ENCODE measurements at regions not wholly inside any gene's neighbourhood (a gene's known extent, or its start where the extent isn't known, plus 50 kb on each side); places are given as distances from the start of the nearest gene placed in this dataset.
"Not testable (repeated sequence)": the region's sequence is repeated elsewhere in the genome, so short reads cannot be mapped to it uniquely, and the experiment has no call there.

GRCh38 chr6:170193326-170193821 lies 97.5 kb downstream of the DLL1 start:
- DNase-seq (ENCODE audit: low spot score): no peak

- DNase-seq (ENCODE audit: low spot score): no peak
These were observed 98.0 kb downstream of the DLL1 start for GRCh38 chr6:170192905-170193304.

- not testable (repeated sequence) for DNase-seq (ENCODE audit: low spot score)
These were observed 98.8 kb downstream of the DLL1 start for GRCh38 chr6:170192101-170192500.

GRCh38 chr6:170190046-170190445 lies 100.8 kb downstream of the DLL1 start:
- DNase-seq (ENCODE audit: low spot score): no peak

GRCh38 chr6:170189236-170189635 lies 101.6 kb downstream of the DLL1 start:
- no peak for DNase-seq (ENCODE audit: low spot score)

- no peak for DNase-seq (ENCODE audit: low spot score)
These were observed 102.3 kb downstream of the DLL1 start for GRCh38 chr6:170188571-170189001.

- DNase-seq (ENCODE audit: low spot score): no peak
These were observed 103.0 kb downstream of the DLL1 start for GRCh38 chr6:170187669-170188566.

GRCh38 chr6:170186941-170187668 lies 103.8 kb downstream of the DLL1 start:
- DNase-seq (ENCODE audit: low spot score): no peak

- no peak for DNase-seq (ENCODE audit: low spot score)
These were observed 104.6 kb downstream of the DLL1 start for GRCh38 chr6:170186006-170186935.

GRCh38 chr6:170185175-170185978 lies 105.5 kb downstream of the DLL1 start:
- peak; percentile 76 for DNase-seq (ENCODE audit: low spot score)

GRCh38 chr6:170184316-170184715 lies 106.6 kb downstream of the DLL1 start:
- DNase-seq (ENCODE audit: low spot score): no peak

GRCh38 chr6:170183521-170183920 lies 107.4 kb downstream of the DLL1 start:
- DNase-seq (ENCODE audit: low spot score): no peak

GRCh38 chr6:170182781-170183120 lies 108.1 kb downstream of the DLL1 start:
- DNase-seq (ENCODE audit: low spot score): no peak

- no peak for DNase-seq (ENCODE audit: low spot score)
These were observed 108.6 kb downstream of the DLL1 start for GRCh38 chr6:170182093-170182780.

- DNase-seq (ENCODE audit: low spot score): no peak
These were observed 109.6 kb downstream of the DLL1 start for GRCh38 chr6:170181338-170181690.

GRCh38 chr6:170180671-170181337 lies 110.1 kb downstream of the DLL1 start:
- no peak for DNase-seq (ENCODE audit: low spot score)

- no peak for DNase-seq (ENCODE audit: low spot score)
These were observed 111.1 kb downstream of the DLL1 start for GRCh38 chr6:170179616-170180324.

GRCh38 chr6:170178561-170179477 lies 112.1 kb downstream of the DLL1 start:
- no peak for DNase-seq (ENCODE audit: low spot score)
